Activated CD4-positive, alpha-beta T cell treated with anti-CD3 and anti-CD28 coated beads for 4 hours (primary cell): ENCODE measurements at regions not wholly inside any gene's neighbourhood (a gene's known extent, or its start where the extent isn't known, plus 50 kb on each side); places are given as distances from the start of the nearest gene placed in this dataset.

Source experiments
- DNase-seq, 2 donors: peaks; one replicate each; pipeline ENCODE4 v3.0.0-alpha.2; 2020

DNA sequence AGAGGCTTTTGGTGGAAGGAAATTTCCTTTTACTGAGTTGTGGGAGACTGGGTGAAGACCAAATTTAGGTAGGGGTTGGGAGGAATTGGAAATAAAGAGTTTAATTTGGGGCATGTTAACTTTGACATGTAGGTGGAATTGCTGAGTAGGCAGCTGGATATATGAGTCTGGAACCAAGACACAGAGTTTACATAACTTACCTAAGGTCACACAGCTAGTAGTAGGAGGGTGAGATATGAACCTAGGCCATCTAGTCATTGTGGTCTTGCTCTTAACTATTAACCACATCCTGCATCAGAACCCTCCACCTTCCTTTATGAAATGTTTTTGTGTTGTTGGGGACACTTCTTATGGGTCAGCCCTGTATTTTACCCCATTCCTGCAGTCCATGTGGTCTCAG is 113.1 kb downstream of the ICOS start:
- no peak for DNase-seq

DNA sequence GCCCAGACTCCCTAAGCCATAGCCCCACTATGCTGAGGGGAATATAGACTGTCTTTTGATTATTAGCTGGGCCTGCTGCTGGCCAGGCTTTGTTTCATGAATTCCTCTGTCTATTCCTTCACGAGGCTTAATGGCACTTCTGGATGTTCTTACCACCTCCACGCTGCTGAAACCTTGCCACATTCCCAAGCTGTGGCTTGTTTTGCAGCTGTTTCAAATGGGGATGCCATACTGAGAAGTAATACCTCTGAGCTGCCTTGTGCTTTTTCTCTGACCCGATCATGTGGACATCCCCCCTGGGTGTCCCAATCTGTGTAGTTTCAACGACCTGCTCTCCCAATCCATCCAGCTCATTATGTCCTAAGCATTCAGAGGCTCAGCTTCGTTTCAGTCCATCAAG is 114.1 kb downstream of the ICOS start:
- no peak for DNase-seq

DNA sequence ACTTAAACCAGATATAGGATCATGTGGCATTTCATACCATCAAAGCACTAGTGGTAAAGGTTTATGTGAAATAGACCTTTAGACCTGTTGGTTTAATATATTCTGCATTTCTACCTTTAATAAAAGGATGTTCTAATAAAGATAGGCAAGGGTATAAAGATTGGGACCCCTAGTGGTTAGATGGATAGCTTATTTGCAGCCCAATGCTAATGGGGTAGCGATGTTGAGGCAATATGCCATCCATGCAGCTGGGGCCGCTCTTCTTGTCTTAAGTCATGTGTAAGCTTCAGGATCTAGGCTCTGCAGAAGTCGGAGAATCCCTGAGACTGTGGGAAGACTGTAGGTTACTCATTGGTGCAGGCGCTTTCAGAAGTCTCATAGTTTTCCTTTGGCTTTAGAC is 114.9 kb downstream of the ICOS start:
- DNase-seq, result peak in 1 of 2 donors; percentile 12

DNA sequence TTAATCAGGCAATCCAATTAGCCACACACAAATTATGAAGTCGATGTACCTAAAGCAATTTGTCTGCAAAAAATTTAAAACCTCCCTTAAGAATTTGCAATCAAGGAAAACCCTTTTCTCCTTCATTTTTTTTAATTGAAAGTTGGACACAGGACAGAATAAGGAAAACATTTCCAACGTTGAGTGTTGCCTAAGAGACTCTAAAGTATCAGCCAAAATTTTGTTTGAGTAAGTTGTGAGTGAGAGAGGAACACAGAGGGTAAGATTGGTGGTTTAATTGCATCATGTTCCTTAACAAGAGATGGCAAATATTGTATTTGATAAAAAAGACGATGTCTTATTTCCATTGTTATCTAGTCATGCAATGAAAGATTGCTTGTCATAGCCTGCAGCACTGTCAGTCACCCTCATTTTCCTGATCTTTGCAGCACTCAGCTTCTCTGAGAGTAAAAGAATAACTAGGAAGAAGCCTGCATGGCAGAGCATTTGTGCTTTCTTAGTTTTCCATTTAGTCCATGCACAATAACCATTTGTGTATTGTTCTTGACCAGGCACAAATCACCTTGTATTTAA is 115.5 kb downstream of the ICOS start:
- DNase-seq, result no peak

DNA sequence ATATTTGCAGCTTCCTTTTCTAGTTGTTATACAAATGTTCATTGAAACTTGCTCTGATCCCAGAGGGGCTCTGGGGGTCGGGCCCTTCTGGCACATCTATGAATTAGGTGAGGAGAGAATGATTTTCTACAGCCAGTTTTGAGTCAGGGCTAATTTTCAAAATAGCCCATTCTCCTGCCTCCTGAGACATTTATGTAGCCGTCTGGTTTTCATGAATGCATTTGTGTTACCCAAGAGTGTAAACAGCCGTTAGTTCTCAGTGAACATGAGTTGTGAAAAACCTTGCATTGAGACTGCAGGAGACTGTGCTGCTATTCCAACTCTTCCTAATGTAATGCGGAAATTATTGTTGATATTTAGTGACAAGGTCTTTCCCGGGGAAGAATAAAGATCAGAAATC is 122.5 kb downstream of the ICOS start:
- DNase-seq, result no peak

DNA sequence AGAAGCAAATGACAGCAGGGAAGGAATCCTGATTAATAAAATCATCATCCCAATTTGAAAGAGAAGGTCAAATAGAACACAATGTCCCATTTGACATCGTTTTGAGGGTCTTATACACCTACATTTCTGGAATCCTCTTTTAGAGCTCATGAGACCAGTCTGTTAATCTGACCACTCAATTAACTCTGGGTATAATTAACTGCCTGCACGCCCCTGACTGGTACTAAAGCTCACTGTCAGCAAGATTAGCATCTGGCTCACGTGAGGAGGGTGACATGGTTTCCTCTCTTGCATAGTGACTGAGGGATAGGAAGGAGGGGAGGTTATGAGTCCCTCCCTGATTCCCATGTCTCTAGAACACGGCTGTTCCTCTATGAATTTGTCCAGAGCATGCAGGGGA is 124.3 kb downstream of the ICOS start:
- DNase-seq, result no peak

DNA sequence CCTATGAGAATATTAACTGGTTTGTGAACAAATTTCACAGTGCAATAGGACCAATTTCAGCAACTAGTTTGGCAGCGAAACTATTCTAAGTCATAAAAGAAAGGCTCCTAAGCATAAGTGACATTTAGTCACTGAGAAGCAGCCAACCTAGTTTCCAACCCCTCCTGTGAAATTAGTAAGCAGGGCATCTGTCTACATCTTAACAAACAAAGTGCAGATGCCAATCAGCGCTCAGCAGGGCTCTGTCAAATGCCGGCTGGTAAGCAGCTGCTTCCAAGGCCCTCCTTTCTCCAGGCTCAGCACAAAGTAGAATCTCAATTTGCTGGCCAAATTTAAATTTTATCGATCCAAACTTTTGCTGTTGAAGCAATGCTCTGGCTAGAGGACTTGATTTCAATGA is 124.7 kb downstream of the ICOS start:
- DNase-seq, result no peak

DNA sequence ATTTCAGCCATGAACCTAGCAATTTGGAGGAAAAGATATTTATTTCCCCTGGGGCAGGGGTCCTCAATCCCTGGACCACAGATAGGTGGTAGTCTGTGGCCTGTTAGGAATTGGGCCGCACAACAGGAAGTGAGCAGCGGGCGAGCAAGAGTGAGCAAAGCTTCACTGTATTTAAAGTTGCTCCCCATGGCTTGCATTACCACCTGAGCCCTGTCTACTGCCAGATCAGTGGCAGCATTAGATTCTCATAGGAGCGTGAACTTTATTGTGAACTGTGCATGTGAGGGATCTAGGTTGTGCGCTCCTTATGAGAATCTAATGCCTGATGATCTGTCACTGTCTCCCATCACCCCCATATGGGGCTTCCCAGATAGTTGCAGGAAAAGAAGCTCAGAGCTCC is 127.6 kb downstream of the ICOS start:
- no peak for DNase-seq

DNA sequence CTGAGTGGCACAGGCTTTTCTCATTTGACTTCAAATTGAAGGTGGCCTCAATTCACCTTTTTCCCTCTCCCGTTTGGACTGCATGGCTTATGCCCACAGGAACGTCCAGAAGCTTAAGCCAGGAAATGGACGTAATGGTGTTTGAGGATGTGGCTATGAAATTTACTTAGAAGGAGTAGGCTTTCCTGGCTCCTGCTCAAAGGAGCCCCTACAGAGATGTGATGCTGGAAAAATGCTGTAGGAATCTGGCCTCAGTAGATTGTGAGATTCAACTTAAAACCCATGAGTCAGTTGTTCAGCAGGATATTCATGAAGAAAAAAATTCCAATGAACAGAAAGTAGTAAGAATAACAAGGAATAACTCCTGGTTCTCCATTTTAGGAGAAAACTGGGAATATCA is 129.0 kb downstream of the ICOS start:
- no peak for DNase-seq

DNA sequence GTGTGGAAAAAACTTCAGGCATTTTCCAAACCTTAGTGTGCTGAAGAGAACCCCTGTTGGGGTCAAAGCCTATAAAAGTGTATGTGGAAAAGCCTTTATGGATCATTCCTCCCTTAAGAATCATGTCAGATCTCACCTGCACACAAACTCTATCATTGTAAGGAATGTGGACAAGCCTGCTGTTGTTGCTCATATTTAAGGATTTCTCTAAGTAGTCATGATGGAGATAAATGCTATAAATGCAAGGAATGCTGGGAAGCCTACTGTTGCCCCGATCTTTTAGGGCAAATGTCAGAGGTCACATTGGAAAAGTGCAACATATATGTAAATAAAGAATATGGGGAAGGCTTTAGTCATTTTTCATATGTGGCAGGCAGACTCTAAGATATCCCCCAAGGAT is 129.5 kb downstream of the ICOS start:
- DNase-seq, result no peak

DNA sequence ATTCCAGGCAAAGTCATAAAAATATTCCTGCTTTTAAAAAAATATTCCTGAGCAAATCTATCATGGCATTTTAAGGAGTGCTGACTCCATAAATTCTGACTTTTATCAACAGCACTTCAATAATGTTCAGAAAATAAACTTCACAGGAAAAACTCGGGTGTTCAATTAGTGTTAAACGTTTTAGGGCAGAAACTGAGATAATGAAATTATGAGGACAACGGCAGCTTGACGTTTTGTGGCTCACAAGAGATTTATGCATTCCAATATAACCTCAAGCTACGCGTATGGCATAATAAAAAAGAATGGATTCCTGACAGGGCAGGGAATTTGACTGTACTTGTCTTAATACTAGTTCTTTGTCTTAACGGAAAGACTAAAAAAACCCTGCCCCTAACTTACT is 133.2 kb downstream of the ICOS start:
- no peak for DNase-seq

DNA sequence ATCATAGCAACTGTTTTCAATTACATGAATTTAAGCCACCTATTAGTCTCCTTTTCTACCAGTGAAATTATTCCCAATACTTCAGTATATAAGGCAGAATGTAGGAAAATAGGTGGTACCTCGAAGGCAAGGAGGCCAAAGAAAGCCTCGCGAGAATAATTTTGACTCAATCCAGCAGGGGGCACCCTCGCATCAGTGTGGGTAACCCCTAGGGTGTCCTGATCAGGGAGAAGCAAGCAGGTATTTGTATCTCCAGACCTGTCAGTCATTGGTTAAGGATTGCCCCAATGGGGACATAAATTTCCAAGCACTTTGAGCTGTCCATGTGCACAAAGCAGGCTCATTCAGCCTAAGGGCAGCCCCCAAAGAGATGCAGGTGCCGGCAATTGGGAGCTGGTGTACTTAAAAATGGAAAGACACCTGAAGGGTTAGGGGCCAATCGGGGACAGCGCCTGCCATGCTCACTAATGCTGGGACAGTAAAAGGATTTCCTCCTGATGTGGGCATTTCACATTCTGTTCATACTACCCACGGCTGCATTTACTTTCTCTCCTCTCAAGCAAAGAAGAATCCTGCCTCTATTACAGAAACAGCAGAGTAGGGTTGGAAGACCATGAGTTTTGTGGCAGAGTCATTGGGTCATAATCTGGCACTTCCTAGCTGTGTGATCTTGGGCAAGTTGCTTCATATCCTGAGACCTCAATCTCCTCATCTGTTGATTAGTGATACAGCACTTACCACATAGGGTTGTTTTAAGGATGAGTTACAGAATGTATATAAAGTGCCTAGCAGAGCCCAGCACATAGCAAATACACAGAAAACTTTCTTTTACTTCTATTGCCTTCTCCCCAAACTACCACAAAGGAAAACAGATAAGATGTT is 136.1 kb downstream of the ICOS start:
- DNase-seq, result peak; percentile 54 to 70

DNA sequence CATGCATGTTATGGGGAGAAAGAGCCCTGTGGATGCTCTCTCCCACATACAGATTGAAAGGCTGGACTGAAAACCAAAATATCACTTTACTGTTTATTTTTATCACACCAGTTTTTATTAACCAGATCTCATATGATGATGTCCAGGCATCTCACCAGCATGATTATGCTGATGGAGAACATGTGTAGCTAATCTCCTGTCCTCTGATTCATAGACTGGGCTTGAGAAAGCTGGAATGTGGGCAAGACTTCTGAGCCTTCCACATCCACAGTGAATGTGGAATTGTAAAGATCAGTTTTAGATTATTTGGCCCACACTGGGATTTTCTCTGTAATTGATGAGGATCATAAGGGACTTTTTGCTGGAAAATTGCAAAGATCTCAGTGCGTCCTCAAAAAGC is 137.9 kb downstream of the ICOS start:
- DNase-seq, result no peak

DNA sequence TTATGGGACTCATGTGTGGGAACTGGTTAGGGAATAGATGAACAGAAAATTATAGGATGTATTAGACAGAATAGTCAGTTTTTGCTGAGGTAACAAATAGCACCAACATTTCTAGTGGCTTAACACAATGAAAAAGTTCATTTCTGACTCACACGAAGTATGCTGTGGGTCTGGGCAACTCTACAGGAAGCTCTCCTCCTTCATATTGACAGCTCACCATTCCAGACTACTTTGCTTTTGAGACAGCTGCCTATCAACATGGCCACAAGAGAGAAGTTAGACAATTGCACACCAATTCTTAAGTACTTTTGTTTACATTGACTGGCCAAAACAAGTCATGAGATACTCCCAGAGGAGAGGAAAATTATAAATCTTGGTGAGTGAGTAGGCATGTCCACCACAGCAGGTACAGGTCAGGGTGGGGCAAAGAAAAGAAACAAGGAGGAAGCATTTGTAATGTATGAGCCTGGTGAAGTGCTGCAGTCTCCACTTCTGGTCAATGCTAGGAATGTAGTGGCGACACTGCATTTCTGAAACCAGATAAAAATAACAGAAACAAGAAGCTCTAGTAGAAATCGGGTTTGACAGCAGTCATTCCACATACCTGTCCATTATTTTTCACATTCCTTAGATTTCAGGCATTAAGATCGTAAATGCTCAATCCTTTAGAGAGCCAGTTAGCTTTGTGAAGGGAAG is 141.6 kb downstream of the ICOS start:
- no peak for DNase-seq

DNA sequence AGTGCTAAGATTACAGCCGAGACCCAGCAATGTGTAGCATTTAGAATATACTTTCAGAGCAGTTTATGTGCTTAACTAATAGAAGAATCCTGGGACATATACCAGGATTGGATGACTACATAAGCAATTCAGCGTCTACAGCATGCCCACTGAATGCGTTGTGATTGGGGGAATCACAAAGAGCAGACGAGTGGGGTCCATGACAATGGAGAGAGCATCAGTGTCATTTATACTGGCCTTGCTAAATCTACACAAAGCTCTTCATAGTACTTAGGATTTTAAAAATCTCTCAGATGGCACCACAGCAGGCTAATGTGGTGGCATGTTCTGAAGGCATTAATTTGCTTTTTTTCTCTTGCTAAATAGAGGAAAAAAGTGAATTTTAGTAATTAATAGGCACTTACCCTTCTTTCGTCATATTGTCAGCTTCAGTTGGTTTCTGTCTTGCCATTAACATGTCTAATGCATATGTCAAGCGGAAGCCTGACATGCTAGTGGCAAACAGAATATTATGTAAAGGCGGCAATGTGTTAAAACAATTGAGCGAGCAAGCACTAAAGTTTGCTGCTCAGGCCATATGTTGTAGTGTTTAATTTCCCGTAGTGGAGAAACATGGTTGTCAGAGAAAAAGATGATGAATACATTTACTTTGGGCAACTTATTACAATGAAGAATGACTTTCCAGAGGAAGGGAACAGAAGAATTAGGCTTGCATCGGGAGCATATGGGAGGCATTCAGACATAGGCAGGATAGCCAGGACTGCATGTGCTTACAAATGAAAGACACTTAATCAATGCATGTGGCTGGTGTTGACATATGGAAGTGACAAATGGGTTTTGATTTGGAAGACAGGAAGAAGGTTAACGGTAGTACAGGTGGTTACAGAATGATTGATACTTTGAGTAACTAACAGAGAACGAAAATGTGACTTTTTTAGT is 145.2 kb downstream of the ICOS start:
- no peak for DNase-seq

DNA sequence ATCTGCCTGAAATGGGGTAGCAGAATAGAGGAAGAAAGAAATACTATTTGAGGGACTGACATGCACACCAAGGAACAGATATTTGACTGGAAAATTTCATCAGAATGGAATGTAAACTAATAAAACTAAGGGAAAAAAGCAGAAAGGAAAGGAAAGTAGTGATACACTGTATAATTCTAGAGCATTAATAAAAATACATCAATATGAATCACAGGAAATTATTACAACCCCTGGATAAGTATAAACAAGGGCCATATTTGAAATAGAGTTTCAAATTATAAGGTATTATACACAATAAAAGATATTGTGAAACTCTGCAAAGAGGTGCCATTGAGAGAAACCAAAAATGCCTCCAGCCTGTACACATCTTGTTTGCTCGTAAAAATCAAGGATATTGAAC is 149.6 kb downstream of the ICOS start:
- no peak for DNase-seq

DNA sequence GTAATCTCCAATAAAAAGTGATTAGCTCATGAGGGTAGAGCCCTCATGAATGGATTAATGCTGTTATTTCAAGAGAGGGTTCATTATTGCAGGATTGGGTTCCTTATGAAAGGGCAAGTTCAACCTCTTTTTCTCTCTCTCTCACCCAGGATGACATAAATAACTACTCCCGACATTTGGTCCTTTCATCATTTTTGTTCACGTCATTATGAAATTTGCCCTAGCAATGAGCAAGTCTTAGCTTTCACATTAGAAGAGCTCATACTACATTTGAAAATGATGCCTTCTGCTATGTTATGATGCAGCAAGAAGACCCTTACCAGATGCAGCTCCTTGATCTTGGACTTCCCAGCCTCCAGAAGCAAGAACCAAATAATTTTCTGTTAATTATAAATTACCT is 152.5 kb downstream of the ICOS start:
- DNase-seq, result no peak

DNA sequence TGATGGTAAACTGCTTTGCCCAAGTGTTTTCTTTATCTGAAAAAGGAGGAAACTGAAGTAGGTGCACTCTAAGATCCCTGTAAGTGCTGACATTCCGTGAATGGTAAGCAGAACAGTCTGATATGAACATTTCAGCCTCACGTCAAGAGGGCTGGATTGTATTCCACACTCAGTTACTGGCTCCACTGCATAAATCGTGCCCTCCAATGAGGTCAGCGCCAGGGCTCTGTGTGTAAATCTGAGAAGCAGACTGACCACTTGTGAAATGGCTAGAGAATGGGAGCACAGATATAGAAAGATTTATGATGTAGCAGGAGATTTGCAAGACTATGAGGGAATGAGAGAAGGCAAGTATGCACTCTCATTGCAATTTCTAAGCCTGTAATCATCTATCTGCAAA is 153.0 kb downstream of the ICOS start:
- no peak for DNase-seq

DNA sequence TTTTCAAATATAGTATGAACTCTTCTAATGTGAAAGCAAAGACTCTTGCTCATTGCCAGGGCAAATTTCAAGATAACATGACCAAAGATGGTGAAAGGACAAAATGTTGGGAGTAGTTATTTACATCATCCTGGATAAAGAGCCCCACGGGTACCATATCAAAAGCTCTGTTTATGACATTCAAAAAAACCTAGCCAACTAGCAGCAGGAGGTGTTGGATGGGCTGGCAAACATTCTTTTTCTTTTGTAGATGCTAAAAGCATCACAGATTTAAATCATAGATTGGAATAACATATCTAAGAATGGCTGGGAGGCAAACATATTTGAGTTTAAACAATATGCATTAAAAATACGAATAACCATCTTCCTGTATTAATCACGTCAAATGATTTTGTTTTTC is 153.5 kb downstream of the ICOS start:
- DNase-seq, result no peak

DNA sequence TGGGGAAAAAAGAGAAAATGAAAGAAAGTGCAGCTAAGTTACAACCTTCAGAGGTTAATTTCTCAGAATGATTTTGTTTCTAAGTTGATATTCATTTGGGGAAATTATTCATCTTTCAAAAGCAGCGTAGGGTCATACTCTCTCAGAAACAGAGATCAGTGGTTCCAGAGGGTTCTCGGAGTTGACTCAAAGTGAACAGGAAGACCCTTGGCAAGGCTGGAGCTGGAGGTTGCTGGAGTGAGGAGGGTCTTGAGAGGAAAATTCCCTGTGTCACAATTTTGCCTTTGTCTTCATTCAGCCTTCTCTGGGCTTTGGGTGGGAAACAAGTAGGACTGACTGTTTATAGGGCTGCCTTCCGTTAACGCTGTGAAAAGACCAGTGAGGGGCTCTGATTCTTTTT is 168.2 kb downstream of the ICOS start:
- no peak for DNase-seq

DNA sequence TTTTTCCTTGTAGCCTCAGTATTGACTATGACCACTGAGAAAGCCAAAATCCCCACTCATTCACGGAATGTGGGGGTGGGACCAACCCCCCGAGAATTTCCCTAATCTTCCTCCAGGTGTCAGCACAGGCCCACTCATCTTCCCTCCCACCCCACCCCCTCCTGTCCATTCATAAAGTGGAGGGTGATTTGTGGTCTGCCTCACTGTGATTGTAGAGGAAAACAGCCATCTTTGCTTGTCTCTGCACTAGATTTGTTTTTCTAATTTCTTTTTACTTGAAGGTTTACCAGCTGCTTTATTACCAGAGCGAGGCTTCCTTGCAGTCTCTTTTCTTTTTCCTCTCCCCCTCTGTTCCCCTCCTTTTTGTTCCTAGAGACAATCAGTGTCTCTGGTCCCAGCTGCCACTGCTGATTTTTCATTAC is 171.8 kb downstream of the ICOS start:
- peak; percentile 23 to 39 for DNase-seq

DNA sequence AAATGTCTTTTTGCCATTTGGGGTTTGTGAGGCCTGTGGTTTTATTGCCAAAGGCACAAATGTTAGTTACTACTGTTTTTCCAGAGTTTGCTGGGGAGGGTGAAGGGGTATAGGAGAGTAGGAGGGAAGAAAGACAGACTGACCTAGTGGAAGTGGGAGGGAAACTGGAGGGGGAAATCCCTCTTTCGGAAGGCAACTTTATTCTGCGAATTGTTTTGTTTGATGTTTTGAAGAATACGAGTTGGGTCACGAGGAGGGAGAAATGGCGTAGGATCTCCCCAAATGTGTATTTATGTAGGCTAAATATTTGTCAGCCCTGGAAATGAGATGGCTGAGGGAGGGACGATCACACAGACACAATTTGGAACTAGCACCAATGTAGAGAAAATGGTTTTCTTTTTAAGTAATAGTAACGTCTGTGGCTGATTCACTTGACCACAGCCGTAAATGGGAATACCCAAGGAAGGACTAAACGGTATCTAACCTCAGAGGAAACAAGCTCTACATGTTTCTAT is 172.3 kb downstream of the ICOS start:
- peak in 1 of 2 donors; percentile 3 for DNase-seq

DNA sequence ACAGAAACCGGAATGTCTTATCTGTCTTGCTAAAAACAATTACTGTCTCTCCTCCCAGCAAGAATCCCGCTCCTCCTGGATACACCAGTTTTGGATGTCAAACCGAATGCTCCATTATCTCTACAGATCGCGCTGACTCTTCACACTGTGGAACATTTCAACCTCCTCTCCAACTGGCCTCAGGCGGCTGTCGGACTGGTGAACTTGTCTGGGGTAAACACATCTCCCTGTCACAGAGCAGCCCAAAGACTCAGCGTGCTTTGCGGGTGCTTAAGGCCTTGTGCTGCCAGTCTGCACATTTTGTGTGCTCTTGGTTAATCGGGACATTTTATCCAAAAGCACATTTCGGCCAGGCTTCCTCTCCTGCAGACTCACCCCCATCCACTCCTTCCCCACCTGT is 173.1 kb downstream of the ICOS start:
- no peak for DNase-seq
